Mammary epithelial cell (primary cell): ENCODE measurements at regions not wholly inside any gene's neighbourhood (a gene's known extent, or its start where the extent isn't known, plus 50 kb on each side); places are given as distances from the start of the nearest gene placed in this dataset.

ENCODE experiments used
- EZH2 ChIP-seq: IDR thresholded peaks from 2 replicates; pipeline ENCODE4 v1.6.1; 2012; ENCODE audit warnings: low read length, inconsistent platforms, borderline replicate concordance
- TF ChIP-seq, protein P1 (sequence below), 2 donors: IDR thresholded peaks in 1 of 2; conservative IDR thresholded peaks in 1 of 2; 2 replicates each; pipeline ENCODE4 v1.5.1; 2011 to 2012; ENCODE audit warnings: inconsistent platforms in 2 of 2, low read length in 2 of 2, mild to moderate bottlenecking in 2 of 2, control low read depth in 1 of 2, low read depth in 1 of 2; ENCODE audit not compliant: insufficient read depth in 1 of 2; ENCODE audit errors: extremely low read depth in 1 of 2

DNA sequence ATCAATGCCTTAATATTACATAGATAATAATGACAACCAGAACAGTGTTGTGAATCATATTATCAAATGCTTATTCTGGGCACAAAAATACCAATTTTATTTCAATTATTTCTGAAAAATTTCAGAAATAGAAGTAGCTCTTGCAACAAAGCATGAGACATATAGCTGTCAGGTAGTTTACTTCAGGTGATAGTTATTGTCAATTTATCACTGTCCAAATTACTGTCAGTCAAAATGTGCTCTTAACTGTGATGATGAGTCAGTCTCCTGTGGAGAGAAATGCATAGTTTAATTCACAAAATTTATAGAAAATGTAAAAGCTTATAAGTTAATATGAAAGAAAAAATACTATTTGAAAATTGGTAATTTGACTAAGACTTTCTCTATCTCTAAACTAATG lies 1078.4 kb upstream of the GBE1 start:
- TF ChIP-seq, protein P1, sequence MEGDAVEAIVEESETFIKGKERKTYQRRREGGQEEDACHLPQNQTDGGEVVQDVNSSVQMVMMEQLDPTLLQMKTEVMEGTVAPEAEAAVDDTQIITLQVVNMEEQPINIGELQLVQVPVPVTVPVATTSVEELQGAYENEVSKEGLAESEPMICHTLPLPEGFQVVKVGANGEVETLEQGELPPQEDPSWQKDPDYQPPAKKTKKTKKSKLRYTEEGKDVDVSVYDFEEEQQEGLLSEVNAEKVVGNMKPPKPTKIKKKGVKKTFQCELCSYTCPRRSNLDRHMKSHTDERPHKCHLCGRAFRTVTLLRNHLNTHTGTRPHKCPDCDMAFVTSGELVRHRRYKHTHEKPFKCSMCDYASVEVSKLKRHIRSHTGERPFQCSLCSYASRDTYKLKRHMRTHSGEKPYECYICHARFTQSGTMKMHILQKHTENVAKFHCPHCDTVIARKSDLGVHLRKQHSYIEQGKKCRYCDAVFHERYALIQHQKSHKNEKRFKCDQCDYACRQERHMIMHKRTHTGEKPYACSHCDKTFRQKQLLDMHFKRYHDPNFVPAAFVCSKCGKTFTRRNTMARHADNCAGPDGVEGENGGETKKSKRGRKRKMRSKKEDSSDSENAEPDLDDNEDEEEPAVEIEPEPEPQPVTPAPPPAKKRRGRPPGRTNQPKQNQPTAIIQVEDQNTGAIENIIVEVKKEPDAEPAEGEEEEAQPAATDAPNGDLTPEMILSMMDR (conservative IDR thresholded peaks at IDR 0.05 in 1 of 2, IDR thresholded peaks at IDR 0.05 in 1 of 2; ENCODE audit: extremely low read depth in 1 of 2, insufficient read depth in 1 of 2, low read depth in 1 of 2, low read length in 2 of 2), result no peak
- no peak for TF ChIP-seq EZH2
